ENCODE measurements at regions not wholly inside any gene's neighbourhood (a gene's known extent, or its start where the extent isn't known, plus 50 kb on each side); places are given as distances from the start of the nearest gene placed in this dataset.

GRCh38 chr3:82942041-82942440, 1180.6 kb upstream of the GBE1 start:
- DNase-seq (ENCODE audit: low read depth in 2 of 3, low spot score in 2 of 3) = no peak

- DNase-seq (ENCODE audit: low read depth in 2 of 3, low spot score in 2 of 3) = no peak
Measured at GRCh38 chr3:82940124-82940523, 1178.7 kb upstream of the GBE1 start.

GRCh38 chr3:82939491-82940097, 1178.1 kb upstream of the GBE1 start:
- no peak for DNase-seq (ENCODE audit: low read depth in 2 of 3, low spot score in 2 of 3)

- no peak for DNase-seq (ENCODE audit: low read depth in 2 of 3, low spot score in 2 of 3)
Measured at GRCh38 chr3:82938821-82939328, 1177.4 kb upstream of the GBE1 start.

GRCh38 chr3:82927309-82928253, 1166.1 kb upstream of the GBE1 start:
- no peak for DNase-seq (ENCODE audit: low read depth in 2 of 3, low spot score in 2 of 3)

- no peak for DNase-seq (ENCODE audit: low read depth in 2 of 3, low spot score in 2 of 3)
Measured at GRCh38 chr3:82891028-82891427, 1129.6 kb upstream of the GBE1 start.

- no peak for DNase-seq (ENCODE audit: low read depth in 2 of 3, low spot score in 2 of 3)
Measured at GRCh38 chr3:82883072-82883471, 1121.6 kb upstream of the GBE1 start.

- no peak for DNase-seq (ENCODE audit: low read depth in 2 of 3, low spot score in 2 of 3)
Measured at GRCh38 chr3:82875401-82875800, 1114.0 kb upstream of the GBE1 start.

GRCh38 chr3:82839871-82840270, 1078.4 kb upstream of the GBE1 start:
- no peak for DNase-seq (ENCODE audit: low read depth in 2 of 3, low spot score in 2 of 3)

GRCh38 chr3:82834098-82834497, 1072.7 kb upstream of the GBE1 start:
- DNase-seq (ENCODE audit: low read depth in 2 of 3, low spot score in 2 of 3) = no peak

- no peak for DNase-seq (ENCODE audit: low read depth in 2 of 3, low spot score in 2 of 3)
Measured at GRCh38 chr3:82824491-82824890, 1063.0 kb upstream of the GBE1 start.

GRCh38 chr3:82816086-82816485, 1054.6 kb upstream of the GBE1 start:
- no peak for DNase-seq (ENCODE audit: low read depth in 2 of 3, low spot score in 2 of 3)

GRCh38 chr3:82815417-82816058, 1054.1 kb upstream of the GBE1 start:
- no peak for DNase-seq (ENCODE audit: low read depth in 2 of 3, low spot score in 2 of 3)

GRCh38 chr3:82814660-82815059, 1053.2 kb upstream of the GBE1 start:
- no peak for DNase-seq (ENCODE audit: low read depth in 2 of 3, low spot score in 2 of 3)

GRCh38 chr3:82807781-82808180, 1046.3 kb upstream of the GBE1 start:
- DNase-seq (ENCODE audit: low read depth in 2 of 3, low spot score in 2 of 3) = no peak

GRCh38 chr3:82802501-82802900, 1041.1 kb upstream of the GBE1 start:
- DNase-seq (ENCODE audit: low read depth in 2 of 3, low spot score in 2 of 3) = no peak

- DNase-seq (ENCODE audit: low read depth in 2 of 3, low spot score in 2 of 3) = no peak
Measured at GRCh38 chr3:82800248-82800647, 1038.8 kb upstream of the GBE1 start.

GRCh38 chr3:82796765-82797164, 1035.3 kb upstream of the GBE1 start:
- DNase-seq (ENCODE audit: low read depth in 2 of 3, low spot score in 2 of 3) = no peak

- DNase-seq (ENCODE audit: low read depth in 2 of 3, low spot score in 2 of 3) = no peak
Measured at GRCh38 chr3:82791241-82791640, 1029.8 kb upstream of the GBE1 start.

GRCh38 chr3:82790307-82791097, 1029.1 kb upstream of the GBE1 start:
- DNase-seq (ENCODE audit: low read depth in 2 of 3, low spot score in 2 of 3) = no peak

- no peak for DNase-seq (ENCODE audit: low read depth in 2 of 3, low spot score in 2 of 3)
Measured at GRCh38 chr3:82783194-82783593, 1021.7 kb upstream of the GBE1 start.
